ENCODE measurements at regions not wholly inside any gene's neighbourhood (a gene's known extent, or its start where the extent isn't known, plus 50 kb on each side); places are given as distances from the start of the nearest gene placed in this dataset.

- TF ChIP-seq ZNF423 (tag by site-specific recombination; IDR thresholded peaks at IDR 0.05), result no peak
- TF ChIP-seq ZNF26 (tag by site-specific recombination; IDR thresholded peaks at IDR 0.05), result no peak
- no peak for TF ChIP-seq ZNF785 (tag by site-specific recombination; IDR thresholded peaks at IDR 0.05)
- no peak for TF ChIP-seq ZSCAN5A (tag by site-specific recombination; IDR thresholded peaks at IDR 0.05)
- TF ChIP-seq ZNF214 (tag by site-specific recombination; IDR thresholded peaks at IDR 0.05; ENCODE audit: borderline replicate concordance), result no peak
- TF ChIP-seq ZNF155 (tag by site-specific recombination; IDR thresholded peaks at IDR 0.05), result no peak
- no peak for TF ChIP-seq ZNF645 (tag by site-specific recombination; IDR thresholded peaks at IDR 0.05)
- TF ChIP-seq ZNF621 (tag by site-specific recombination; IDR thresholded peaks at IDR 0.05), result no peak
- TF ChIP-seq TRIM28 (IDR thresholded peaks at IDR 0.05; ENCODE audit: borderline replicate concordance, low read length), result no peak
- TF ChIP-seq ZNF837 (tag by site-specific recombination; IDR thresholded peaks at IDR 0.05), result no peak
- TF ChIP-seq ZNF792 (tag by site-specific recombination; IDR thresholded peaks at IDR 0.05), result peak; percentile 29; the same call in 1 of the 2 replicates
- no peak for TF ChIP-seq ZNF623 (tag by site-specific recombination; IDR thresholded peaks at IDR 0.05)
- TF ChIP-seq ZNF501 (tag by site-specific recombination; IDR thresholded peaks at IDR 0.05), result no peak
- peak; percentile 80 for TF ChIP-seq PRDM10 (tag by site-specific recombination; IDR thresholded peaks at IDR 0.05)
- no peak for TF ChIP-seq ZNF433 (tag by site-specific recombination; IDR thresholded peaks at IDR 0.05; ENCODE audit: low read depth)
- no peak for TF ChIP-seq ZNF174 (tag by site-specific recombination; IDR thresholded peaks at IDR 0.05)
- TF ChIP-seq ZNF639 (tag by site-specific recombination; IDR thresholded peaks at IDR 0.05), result no peak
- no peak for TF ChIP-seq RBAK (tag by site-specific recombination; IDR thresholded peaks at IDR 0.05)
- no peak for TF ChIP-seq ZXDB (tag by site-specific recombination; IDR thresholded peaks at IDR 0.05)
- TF ChIP-seq ZSCAN23 (tag by site-specific recombination; IDR thresholded peaks at IDR 0.05), result no peak
- 0 out of 2 replicates have a peak, but pooled peaks have one; percentile 36 for TF ChIP-seq ZNF518A (tag by site-specific recombination; conservative IDR thresholded peaks at IDR 0.05; ENCODE audit: low read depth)
- TF ChIP-seq GLI2 (tag by site-specific recombination; IDR thresholded peaks at IDR 0.05; ENCODE audit: borderline replicate concordance, low read depth), result no peak
- TF ChIP-seq ZNF112 (tag by site-specific recombination; IDR thresholded peaks at IDR 0.05), result peak; percentile 93
- TF ChIP-seq SP7 (tag by site-specific recombination; IDR thresholded peaks at IDR 0.05), result no peak
- TF ChIP-seq ZSCAN30 (tag by site-specific recombination; IDR thresholded peaks at IDR 0.05), result peak; percentile 42; the same call in 1 of the 2 replicates
- no peak for TF ChIP-seq ZNF114 (tag by site-specific recombination; IDR thresholded peaks at IDR 0.05)
- no peak for TF ChIP-seq KLF8 (tag by site-specific recombination; IDR thresholded peaks at IDR 0.05)
- no peak for TF ChIP-seq ZNF571 (tag by site-specific recombination; IDR thresholded peaks at IDR 0.05)
These were observed 194.3 kb downstream of the MTX2 start (continued) for GRCh38 chr2:176463546-176463945.
